NCI-H1105 treated with DMSO at 0.1 percent for 48 hours (cell line): ENCODE measurements at regions not wholly inside any gene's neighbourhood (a gene's known extent, or its start where the extent isn't known, plus 50 kb on each side); places are given as distances from the start of the nearest gene placed in this dataset.
A peak's percentile ranks its signal among the peaks of the same experiment; 100 is the strongest.

ENCODE experiments used
- DNase-seq: peaks from one replicate; lab custom pipeline; 2025; lab: John Stamatoyannopoulos, UW

GRCh38 chr21:34192646-34193285 is 119.4 kb downstream of the MRPS6 start:
- no peak for DNase-seq

GRCh38 chr21:34195335-34195734 is 122.0 kb downstream of the MRPS6 start:
- DNase-seq = no peak

GRCh38 chr21:34196996-34197395 is 123.6 kb downstream of the MRPS6 start:
- no peak for DNase-seq

- DNase-seq = no peak
Observed at GRCh38 chr21:34197561-34197960, 124.2 kb downstream of the MRPS6 start.

- DNase-seq = no peak
Observed at GRCh38 chr21:34198231-34199120, 125.1 kb downstream of the MRPS6 start.

- no peak for DNase-seq
Observed at GRCh38 chr21:34199121-34199910, 125.9 kb downstream of the MRPS6 start.

- no peak for DNase-seq
Observed at GRCh38 chr21:34200288-34200905, 127.0 kb downstream of the MRPS6 start.

GRCh38 chr21:34201001-34201400 is 127.6 kb downstream of the MRPS6 start:
- no peak for DNase-seq

GRCh38 chr21:34201481-34201858 is 128.1 kb downstream of the MRPS6 start:
- DNase-seq = no peak

- DNase-seq = no peak
Observed at GRCh38 chr21:34202553-34203372, 129.4 kb downstream of the MRPS6 start.

- DNase-seq = no peak
Observed at GRCh38 chr21:34203851-34204420, 130.6 kb downstream of the MRPS6 start.

- no peak for DNase-seq
Observed at GRCh38 chr21:34204481-34205439, 131.4 kb downstream of the MRPS6 start.

- peak; percentile 76 for DNase-seq
Observed at GRCh38 chr21:34205811-34206571, 132.6 kb downstream of the MRPS6 start.

GRCh38 chr21:34213959-34214358 is 140.6 kb downstream of the MRPS6 start:
- no peak for DNase-seq

- no peak for DNase-seq
Observed at GRCh38 chr21:34215501-34215900, 142.1 kb downstream of the MRPS6 start.

- DNase-seq = no peak
Observed at GRCh38 chr21:34215911-34216717, 142.7 kb downstream of the MRPS6 start.

GRCh38 chr21:34216718-34217032 is 143.3 kb downstream of the MRPS6 start:
- DNase-seq = no peak

- DNase-seq = no peak
Observed at GRCh38 chr21:34217263-34217662, 143.9 kb downstream of the MRPS6 start.
